ENCODE measurements at regions not wholly inside any gene's neighbourhood (a gene's known extent, or its start where the extent isn't known, plus 50 kb on each side); places are given as distances from the start of the nearest gene placed in this dataset.

DNA sequence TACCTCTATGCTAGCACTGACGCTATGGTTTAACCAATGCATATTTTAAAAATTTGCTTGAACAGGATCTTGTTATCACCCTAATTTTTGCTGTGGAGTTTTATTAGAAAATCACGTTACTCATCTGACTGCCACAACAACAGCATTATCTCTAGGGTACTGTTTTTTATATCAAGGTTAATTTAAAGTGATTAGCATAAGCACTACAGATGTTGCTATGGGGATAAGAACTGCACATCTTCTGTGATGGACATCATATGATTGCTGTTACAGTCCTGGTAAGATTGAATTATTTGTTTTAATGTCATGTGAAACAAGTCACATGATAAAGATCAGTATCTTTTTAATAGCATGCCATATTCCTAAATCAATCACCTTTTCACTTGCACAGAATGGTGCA is 492.2 kb upstream of the ROBO2 start:
- DNase-seq (ENCODE audit: low read depth in 1 of 2, low spot score in 1 of 2) = no peak
- no peak overlapping the region for H3K27ac ChIP-seq (replicated peaks)
- TF ChIP-seq, protein P1, sequence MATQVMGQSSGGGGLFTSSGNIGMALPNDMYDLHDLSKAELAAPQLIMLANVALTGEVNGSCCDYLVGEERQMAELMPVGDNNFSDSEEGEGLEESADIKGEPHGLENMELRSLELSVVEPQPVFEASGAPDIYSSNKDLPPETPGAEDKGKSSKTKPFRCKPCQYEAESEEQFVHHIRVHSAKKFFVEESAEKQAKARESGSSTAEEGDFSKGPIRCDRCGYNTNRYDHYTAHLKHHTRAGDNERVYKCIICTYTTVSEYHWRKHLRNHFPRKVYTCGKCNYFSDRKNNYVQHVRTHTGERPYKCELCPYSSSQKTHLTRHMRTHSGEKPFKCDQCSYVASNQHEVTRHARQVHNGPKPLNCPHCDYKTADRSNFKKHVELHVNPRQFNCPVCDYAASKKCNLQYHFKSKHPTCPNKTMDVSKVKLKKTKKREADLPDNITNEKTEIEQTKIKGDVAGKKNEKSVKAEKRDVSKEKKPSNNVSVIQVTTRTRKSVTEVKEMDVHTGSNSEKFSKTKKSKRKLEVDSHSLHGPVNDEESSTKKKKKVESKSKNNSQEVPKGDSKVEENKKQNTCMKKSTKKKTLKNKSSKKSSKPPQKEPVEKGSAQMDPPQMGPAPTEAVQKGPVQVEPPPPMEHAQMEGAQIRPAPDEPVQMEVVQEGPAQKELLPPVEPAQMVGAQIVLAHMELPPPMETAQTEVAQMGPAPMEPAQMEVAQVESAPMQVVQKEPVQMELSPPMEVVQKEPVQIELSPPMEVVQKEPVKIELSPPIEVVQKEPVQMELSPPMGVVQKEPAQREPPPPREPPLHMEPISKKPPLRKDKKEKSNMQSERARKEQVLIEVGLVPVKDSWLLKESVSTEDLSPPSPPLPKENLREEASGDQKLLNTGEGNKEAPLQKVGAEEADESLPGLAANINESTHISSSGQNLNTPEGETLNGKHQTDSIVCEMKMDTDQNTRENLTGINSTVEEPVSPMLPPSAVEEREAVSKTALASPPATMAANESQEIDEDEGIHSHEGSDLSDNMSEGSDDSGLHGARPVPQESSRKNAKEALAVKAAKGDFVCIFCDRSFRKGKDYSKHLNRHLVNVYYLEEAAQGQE (IDR thresholded peaks at IDR 0.05; ENCODE audit: insufficient replicate concordance, low read depth) = no peak
- TF ChIP-seq, protein P2, sequence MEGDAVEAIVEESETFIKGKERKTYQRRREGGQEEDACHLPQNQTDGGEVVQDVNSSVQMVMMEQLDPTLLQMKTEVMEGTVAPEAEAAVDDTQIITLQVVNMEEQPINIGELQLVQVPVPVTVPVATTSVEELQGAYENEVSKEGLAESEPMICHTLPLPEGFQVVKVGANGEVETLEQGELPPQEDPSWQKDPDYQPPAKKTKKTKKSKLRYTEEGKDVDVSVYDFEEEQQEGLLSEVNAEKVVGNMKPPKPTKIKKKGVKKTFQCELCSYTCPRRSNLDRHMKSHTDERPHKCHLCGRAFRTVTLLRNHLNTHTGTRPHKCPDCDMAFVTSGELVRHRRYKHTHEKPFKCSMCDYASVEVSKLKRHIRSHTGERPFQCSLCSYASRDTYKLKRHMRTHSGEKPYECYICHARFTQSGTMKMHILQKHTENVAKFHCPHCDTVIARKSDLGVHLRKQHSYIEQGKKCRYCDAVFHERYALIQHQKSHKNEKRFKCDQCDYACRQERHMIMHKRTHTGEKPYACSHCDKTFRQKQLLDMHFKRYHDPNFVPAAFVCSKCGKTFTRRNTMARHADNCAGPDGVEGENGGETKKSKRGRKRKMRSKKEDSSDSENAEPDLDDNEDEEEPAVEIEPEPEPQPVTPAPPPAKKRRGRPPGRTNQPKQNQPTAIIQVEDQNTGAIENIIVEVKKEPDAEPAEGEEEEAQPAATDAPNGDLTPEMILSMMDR (IDR thresholded peaks at IDR 0.05; ENCODE audit: insufficient read depth, low read length) = no peak
- TF ChIP-seq SPI1 (IDR thresholded peaks at IDR 0.05; ENCODE audit: borderline replicate concordance, low read depth) (no peak), POLR2AphosphoS5 (IDR thresholded peaks at IDR 0.05; ENCODE audit: low read depth) (no peak), GABPA (IDR thresholded peaks at IDR 0.05; ENCODE audit: low read depth) (no peak)
- H3K4me3 ChIP-seq (replicated peaks; ENCODE audit: insufficient read depth, low read length) = no peak overlapping the region
- no peaks in the 10 kb centered on the region for H3K27me3 ChIP-seq (ENCODE audit: insufficient read depth, poor library complexity, severe bottlenecking)

DNA sequence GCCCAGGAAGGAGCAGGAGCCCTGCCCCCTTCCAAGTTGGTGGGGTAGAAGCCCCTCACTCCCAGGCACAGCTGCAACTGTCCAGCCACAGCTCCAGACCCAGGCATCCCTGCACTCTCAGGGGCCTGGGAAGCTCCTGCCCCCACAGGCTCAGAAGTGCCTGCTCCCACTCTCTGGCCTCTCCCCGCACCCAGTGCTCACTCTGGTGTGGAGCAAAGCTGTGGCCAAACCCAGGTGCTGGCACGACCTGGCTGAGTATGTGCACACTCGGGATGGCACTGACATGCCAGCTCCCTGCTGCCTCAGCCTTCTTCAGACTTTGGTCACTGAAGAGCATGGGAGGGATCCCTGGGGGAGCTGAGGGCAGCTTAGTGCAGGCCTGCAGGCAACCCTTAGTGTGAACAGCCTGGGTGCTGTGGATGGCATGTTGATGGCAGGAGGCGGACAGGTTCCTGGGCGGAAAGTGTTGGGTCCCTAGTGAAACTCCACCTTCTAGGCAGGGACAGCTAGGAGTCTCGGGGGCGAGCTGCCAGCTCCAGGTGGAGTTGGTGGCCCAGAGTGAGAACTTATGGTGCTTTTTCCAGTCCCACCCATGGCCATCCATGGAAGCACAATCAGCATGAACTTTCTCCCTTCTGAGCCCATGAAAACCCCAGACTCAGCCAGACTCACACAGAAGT is 489.2 kb upstream of the ROBO2 start:
- no peaks in the 10 kb centered on the region for H3K27me3 ChIP-seq (ENCODE audit: insufficient read depth, poor library complexity, severe bottlenecking)
- no peak overlapping the region for H3K4me3 ChIP-seq (replicated peaks; ENCODE audit: insufficient read depth, low read length)
- H3K27ac ChIP-seq (replicated peaks) = no peak overlapping the region
- TF ChIP-seq GABPA (IDR thresholded peaks at IDR 0.05; ENCODE audit: low read depth) (no peak), POLR2AphosphoS5 (IDR thresholded peaks at IDR 0.05; ENCODE audit: low read depth) (no peak), SPI1 (IDR thresholded peaks at IDR 0.05; ENCODE audit: borderline replicate concordance, low read depth) (no peak)
- TF ChIP-seq, protein P1 (IDR thresholded peaks at IDR 0.05; ENCODE audit: insufficient replicate concordance, low read depth) = no peak
- TF ChIP-seq, protein P2 (IDR thresholded peaks at IDR 0.05; ENCODE audit: insufficient read depth, low read length) = no peak
- no peak for DNase-seq (ENCODE audit: low read depth in 1 of 2, low spot score in 1 of 2)

DNA sequence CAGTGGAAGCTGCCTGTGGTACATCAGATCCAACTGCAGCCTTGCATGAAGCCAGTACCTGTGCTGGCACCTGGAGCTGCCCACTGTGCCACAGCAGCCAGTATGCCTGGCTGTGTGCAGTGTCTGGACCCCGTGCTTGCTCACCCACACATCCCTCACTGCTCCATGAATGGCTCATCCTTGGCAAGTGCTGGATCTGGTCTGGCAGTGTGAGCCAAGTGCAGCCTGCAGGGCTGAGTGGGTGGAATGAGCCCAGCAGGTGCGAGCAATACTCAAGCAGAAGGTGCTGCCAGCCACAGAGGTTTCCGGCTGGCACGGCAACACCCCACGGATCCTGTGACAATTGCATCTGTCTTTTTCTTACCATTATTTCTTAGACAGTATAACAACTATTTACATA is 488.2 kb upstream of the ROBO2 start:
- Histone ChIP-seq H3K27ac (replicated peaks) (no peak overlapping the region), H3K27me3 (ENCODE audit: insufficient read depth, poor library complexity, severe bottlenecking) (no peaks in the 10 kb centered on the region), H3K4me3 (replicated peaks; ENCODE audit: insufficient read depth, low read length) (no peak overlapping the region)
- TF ChIP-seq GABPA (IDR thresholded peaks at IDR 0.05; ENCODE audit: low read depth) = no peak
- TF ChIP-seq, protein P1 (IDR thresholded peaks at IDR 0.05; ENCODE audit: insufficient replicate concordance, low read depth) = no peak
- no peak for TF ChIP-seq POLR2AphosphoS5 (IDR thresholded peaks at IDR 0.05; ENCODE audit: low read depth)
- TF ChIP-seq, protein P2 (IDR thresholded peaks at IDR 0.05; ENCODE audit: insufficient read depth, low read length) = no peak
- no peak for TF ChIP-seq SPI1 (IDR thresholded peaks at IDR 0.05; ENCODE audit: borderline replicate concordance, low read depth)
- no peak for DNase-seq (ENCODE audit: low read depth in 1 of 2, low spot score in 1 of 2)

All from HL-60 (cell line).